OCI-LY3 (cell line): ENCODE measurements at regions not wholly inside any gene's neighbourhood (a gene's known extent, or its start where the extent isn't known, plus 50 kb on each side); places are given as distances from the start of the nearest gene placed in this dataset.

ENCODE experiments used
- H2AFZ ChIP-seq: fragments of 200-600, 300-600 bp; shearing (Covaris generic); 2 replicates; pipeline ENCODE4 v1.6.0; 2014; ENCODE audit warnings: antibody characterized with exemption, low read depth, low read length
- H3K27ac ChIP-seq: fragments of 200-600, 300-600 bp; sonication (generic); 2 replicates; pipeline ENCODE4 v1.5.1; 2014; ENCODE audit warnings: mild to moderate bottlenecking, low read length, moderate library complexity, mixed read lengths
- H3K27me3 ChIP-seq: fragments of 200-600, 300-600 bp; sonication (generic); 2 replicates; pipeline ENCODE4 v1.6.1; 2014; ENCODE audit warnings: low read depth, low read length, mixed read lengths
- H3K36me3 ChIP-seq: fragments of 200-600, 300-600 bp; sonication (generic); replicated peaks from 2 replicates; pipeline ENCODE3; 2014; ENCODE audit warnings: low read depth, low read length, mixed read lengths
- H3K4me1 ChIP-seq: fragments of 300-600, 200-600 bp; sonication (generic); 2 replicates; pipeline ENCODE4 v1.6.1; 2014; ENCODE audit warnings: low read length, mixed read lengths
- H3K4me2 ChIP-seq: fragments of 200-600, 300-600 bp; sonication (generic); 2 replicates; pipeline ENCODE4 v1.6.1; 2014; ENCODE audit warnings: low read length, mixed read lengths
- H3K4me3 ChIP-seq: fragments of 300-600, 200-600 bp; sonication (generic); 2 replicates; pipeline ENCODE4 v1.5.1; 2014; ENCODE audit warnings: antibody characterized with exemption, mild to moderate bottlenecking, low read length, moderate library complexity
- H3K79me2 ChIP-seq: fragments of 300-600, 200-600 bp; shearing (Covaris generic); 2 replicates; pipeline ENCODE4 v1.6.1; 2014; ENCODE audit warnings: mild to moderate bottlenecking, low read length, mixed read lengths
- H3K9ac ChIP-seq: fragments of 300-600, 200-600 bp; shearing (Covaris generic); 2 replicates; pipeline ENCODE4 v1.6.0; 2014; ENCODE audit warnings: mild to moderate bottlenecking, low read length, moderate library complexity
- H3K9me3 ChIP-seq: fragments of 200-600, 300-600 bp; shearing (Covaris generic); 2 replicates; pipeline ENCODE4 v1.6.1; 2014; ENCODE audit warnings: low read length, mixed read lengths; ENCODE audit not compliant: insufficient read depth
- H4K20me1 ChIP-seq: fragments of 200-600, 300-600 bp; sonication (generic); 2 replicates; pipeline ENCODE4 v1.6.1; 2016; ENCODE audit warnings: low read length, mixed read lengths; ENCODE audit not compliant: insufficient read depth
- CTCF ChIP-seq: fragments of 200-600, 300-600 bp; sonication (generic); IDR thresholded peaks from 2 replicates; pipeline ENCODE4 v1.5.1; 2014; ENCODE audit warnings: antibody characterized with exemption, low read length, low read depth
- EZH2phosphoT487 ChIP-seq: fragments of 200-600 bp; shearing (Covaris generic); IDR thresholded peaks from 2 replicates; pipeline ENCODE4 v1.6.1; 2018; ENCODE audit warnings: antibody characterized with exemption, mixed run types, low read depth

GRCh38 chr2:236795169-236795860 is 225.7 kb downstream of the ACKR3 start:
- Histone ChIP-seq H3K79me2 (no peaks in the 10 kb centered on the region), H3K4me3 (no peak overlapping the region), H3K36me3 (no peaks in the 10 kb centered on the region), H3K4me2 (no peak overlapping the region), H2AFZ (no peak overlapping the region), H3K9me3 (no peaks in the 10 kb centered on the region), H3K27me3 (peaks cover 4% of the 10 kb centered on the region; the same call in 1 of the 2 replicates), H3K9ac (no peak overlapping the region), H3K27ac (no peak overlapping the region), H3K4me1 (no peaks in the 10 kb centered on the region), H4K20me1 (no peaks in the 10 kb centered on the region)
- TF ChIP-seq EZH2phosphoT487 (no peak), CTCF (no peak)

DNA sequence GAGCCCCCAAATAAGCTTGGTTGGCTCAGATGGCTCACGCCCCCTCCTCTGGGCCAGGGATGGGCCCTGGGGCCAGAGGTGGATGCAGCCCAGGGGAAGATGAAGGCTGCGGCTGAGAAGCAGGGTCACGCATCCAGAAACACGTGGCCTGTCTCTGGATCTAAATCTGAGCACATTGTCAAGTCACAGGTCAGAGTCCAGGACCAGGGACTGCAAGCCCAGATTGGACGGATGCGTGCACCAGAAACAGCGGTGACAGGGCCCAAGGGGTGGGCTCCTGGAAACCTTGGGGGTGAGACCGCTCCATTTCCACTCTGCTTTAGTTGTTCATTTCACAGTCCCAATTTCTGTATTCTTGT is 226.2 kb downstream of the ACKR3 start:
- Histone ChIP-seq H4K20me1 (no peaks in the 10 kb centered on the region), H3K36me3 (no peaks in the 10 kb centered on the region), H3K4me2 (no peak overlapping the region), H3K4me1 (no peaks in the 10 kb centered on the region), H3K4me3 (no peak overlapping the region), H3K9ac (no peak overlapping the region), H3K9me3 (no peaks in the 10 kb centered on the region), H3K79me2 (no peaks in the 10 kb centered on the region), H2AFZ (no peak overlapping the region), H3K27me3 (no peaks in the 10 kb centered on the region), H3K27ac (no peak overlapping the region)
- TF ChIP-seq EZH2phosphoT487 = no peak
- TF ChIP-seq CTCF = no peak

GRCh38 chr2:236796236-236796635 is 226.6 kb downstream of the ACKR3 start:
- TF ChIP-seq CTCF (no peak), EZH2phosphoT487 (no peak)
- Histone ChIP-seq H3K9ac (no peak overlapping the region), H3K79me2 (no peaks in the 10 kb centered on the region), H3K4me2 (no peak overlapping the region), H3K27ac (no peak overlapping the region), H3K36me3 (no peaks in the 10 kb centered on the region), H4K20me1 (no peaks in the 10 kb centered on the region), H2AFZ (no peak overlapping the region), H3K27me3 (no peaks in the 10 kb centered on the region), H3K4me3 (no peak overlapping the region), H3K9me3 (no peaks in the 10 kb centered on the region), H3K4me1 (no peaks in the 10 kb centered on the region)

GRCh38 chr2:236797411-236797810 is 227.8 kb downstream of the ACKR3 start:
- Histone ChIP-seq H4K20me1 (no peaks in the 10 kb centered on the region), H3K9ac (no peak overlapping the region), H3K79me2 (no peaks in the 10 kb centered on the region), H3K36me3 (no peaks in the 10 kb centered on the region), H3K27ac (no peak overlapping the region), H2AFZ (no peak overlapping the region), H3K9me3 (no peaks in the 10 kb centered on the region), H3K4me3 (no peak overlapping the region), H3K27me3 (no peaks in the 10 kb centered on the region), H3K4me2 (no peak overlapping the region), H3K4me1 (no peaks in the 10 kb centered on the region)
- no peak for TF ChIP-seq CTCF
- no peak for TF ChIP-seq EZH2phosphoT487
